PC-9 (cell line): ENCODE measurements at regions not wholly inside any gene's neighbourhood (a gene's known extent, or its start where the extent isn't known, plus 50 kb on each side); places are given as distances from the start of the nearest gene placed in this dataset.
"Not testable (repeated sequence)": the region's sequence is repeated elsewhere in the genome, so short reads cannot be mapped to it uniquely, and the experiment has no call there.

Experiments
- EZH2 ChIP-seq: fragments of 200-600 bp; sonication (generic); IDR thresholded peaks from 2 replicates; pipeline ENCODE4 v1.8.0; 2017; ENCODE audit warnings: antibody characterized with exemption, low read depth
- TF ChIP-seq, protein P1 (sequence below): fragments of 200-600 bp; sonication (generic); conservative IDR thresholded peaks from 2 replicates; pipeline ENCODE4 v1.6.1; 2017; ENCODE audit warnings: mixed run types, antibody characterized with exemption, mild to moderate bottlenecking, moderate library complexity

DNA sequence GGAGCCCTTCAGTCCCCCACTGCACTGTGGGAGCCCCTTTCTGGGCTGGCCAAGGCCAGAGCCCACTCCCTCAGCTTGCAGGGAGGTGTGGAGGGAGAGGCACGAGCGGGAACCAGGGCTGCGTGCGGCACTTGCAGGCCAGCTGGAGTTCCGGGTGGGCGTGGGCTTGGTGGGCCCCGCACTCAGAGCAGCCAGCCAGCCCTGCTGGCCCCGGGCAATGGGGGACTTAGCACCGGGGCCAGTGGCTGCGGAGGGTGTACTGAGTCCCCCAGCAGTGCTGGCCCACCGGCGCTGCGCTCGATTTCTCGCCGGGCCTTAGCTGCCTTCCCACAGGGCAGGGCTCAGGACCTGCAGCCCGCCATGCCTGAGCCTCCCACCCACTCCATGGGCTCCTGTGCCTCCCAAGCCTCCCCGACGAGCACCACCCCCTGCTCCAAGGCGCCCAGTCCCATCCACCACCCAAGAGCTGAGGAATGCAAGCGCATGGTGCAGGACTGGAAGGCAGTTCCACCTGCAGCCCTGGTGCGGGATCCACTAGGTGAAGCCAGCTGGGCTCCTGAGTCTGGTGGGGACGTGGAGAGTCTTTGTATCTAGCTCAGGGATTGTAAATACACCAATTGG lies 776.2 kb downstream of the KCTD8 start:
- TF ChIP-seq, protein P1, sequence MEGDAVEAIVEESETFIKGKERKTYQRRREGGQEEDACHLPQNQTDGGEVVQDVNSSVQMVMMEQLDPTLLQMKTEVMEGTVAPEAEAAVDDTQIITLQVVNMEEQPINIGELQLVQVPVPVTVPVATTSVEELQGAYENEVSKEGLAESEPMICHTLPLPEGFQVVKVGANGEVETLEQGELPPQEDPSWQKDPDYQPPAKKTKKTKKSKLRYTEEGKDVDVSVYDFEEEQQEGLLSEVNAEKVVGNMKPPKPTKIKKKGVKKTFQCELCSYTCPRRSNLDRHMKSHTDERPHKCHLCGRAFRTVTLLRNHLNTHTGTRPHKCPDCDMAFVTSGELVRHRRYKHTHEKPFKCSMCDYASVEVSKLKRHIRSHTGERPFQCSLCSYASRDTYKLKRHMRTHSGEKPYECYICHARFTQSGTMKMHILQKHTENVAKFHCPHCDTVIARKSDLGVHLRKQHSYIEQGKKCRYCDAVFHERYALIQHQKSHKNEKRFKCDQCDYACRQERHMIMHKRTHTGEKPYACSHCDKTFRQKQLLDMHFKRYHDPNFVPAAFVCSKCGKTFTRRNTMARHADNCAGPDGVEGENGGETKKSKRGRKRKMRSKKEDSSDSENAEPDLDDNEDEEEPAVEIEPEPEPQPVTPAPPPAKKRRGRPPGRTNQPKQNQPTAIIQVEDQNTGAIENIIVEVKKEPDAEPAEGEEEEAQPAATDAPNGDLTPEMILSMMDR = not testable (repeated sequence)
- TF ChIP-seq EZH2 = not testable (repeated sequence)
